ENCODE measurements at regions not wholly inside any gene's neighbourhood (a gene's known extent, or its start where the extent isn't known, plus 50 kb on each side); places are given as distances from the start of the nearest gene placed in this dataset.

DNA sequence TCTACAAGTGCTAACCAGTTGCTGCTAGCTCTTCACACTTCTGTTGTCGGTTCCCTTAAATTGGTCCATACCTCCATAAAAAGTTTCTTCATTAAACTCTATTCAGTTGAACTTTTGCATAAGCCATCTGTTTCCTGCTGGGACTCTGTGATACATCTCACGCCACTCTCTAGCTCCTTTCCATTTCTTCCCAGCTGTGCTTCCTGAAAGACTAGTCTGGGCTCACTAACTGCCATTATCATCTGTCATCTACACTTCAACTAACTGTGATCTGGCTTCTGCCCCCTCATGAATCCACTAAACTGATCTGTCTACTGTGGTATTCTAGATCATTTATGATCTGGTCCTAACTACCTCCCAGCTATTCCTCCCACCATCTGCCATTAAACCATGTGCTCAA, 78.3 kb downstream of the ELAPOR2 start:
- no peaks in the 10 kb centered on the region for H3K36me3 ChIP-seq (replicated peaks; ENCODE audit: insufficient read depth, low read depth)
- no peak overlapping the region for H3K4me2 ChIP-seq
- 92% methylated on average over 2 of the region's 2 CpGs for WGBS (ENCODE audit: low lambda C conversion rate, missing lambda C conversion rate)
- TF ChIP-seq, protein P1, sequence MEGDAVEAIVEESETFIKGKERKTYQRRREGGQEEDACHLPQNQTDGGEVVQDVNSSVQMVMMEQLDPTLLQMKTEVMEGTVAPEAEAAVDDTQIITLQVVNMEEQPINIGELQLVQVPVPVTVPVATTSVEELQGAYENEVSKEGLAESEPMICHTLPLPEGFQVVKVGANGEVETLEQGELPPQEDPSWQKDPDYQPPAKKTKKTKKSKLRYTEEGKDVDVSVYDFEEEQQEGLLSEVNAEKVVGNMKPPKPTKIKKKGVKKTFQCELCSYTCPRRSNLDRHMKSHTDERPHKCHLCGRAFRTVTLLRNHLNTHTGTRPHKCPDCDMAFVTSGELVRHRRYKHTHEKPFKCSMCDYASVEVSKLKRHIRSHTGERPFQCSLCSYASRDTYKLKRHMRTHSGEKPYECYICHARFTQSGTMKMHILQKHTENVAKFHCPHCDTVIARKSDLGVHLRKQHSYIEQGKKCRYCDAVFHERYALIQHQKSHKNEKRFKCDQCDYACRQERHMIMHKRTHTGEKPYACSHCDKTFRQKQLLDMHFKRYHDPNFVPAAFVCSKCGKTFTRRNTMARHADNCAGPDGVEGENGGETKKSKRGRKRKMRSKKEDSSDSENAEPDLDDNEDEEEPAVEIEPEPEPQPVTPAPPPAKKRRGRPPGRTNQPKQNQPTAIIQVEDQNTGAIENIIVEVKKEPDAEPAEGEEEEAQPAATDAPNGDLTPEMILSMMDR (IDR thresholded peaks at IDR 0.05; ENCODE audit: poor library complexity): no peak
- TF ChIP-seq EZH2 (IDR thresholded peaks at IDR 0.05; ENCODE audit: borderline replicate concordance) (no peak), EZH2phosphoT487 (IDR thresholded peaks at IDR 0.05; ENCODE audit: low read depth, severe bottlenecking, unreplicated experiment) (no peak)
- no peak overlapping the region for H2AFZ ChIP-seq
- H3K79me2 ChIP-seq: peaks cover 92% of the 10 kb centered on the region
- H3K9me3 ChIP-seq (ENCODE audit: low read depth): peaks cover 13% of the 10 kb centered on the region
- H4K20me1 ChIP-seq (ENCODE audit: insufficient read depth, poor library complexity, severe bottlenecking): peaks cover 19% of the 10 kb centered on the region
- no peaks in the 10 kb centered on the region for H3K9me2 ChIP-seq (replicated peaks; ENCODE audit: insufficient read depth)
- no peaks in the 10 kb centered on the region for H3K27me3 ChIP-seq
- H3K4me1 ChIP-seq (ENCODE audit: insufficient read depth): peaks cover 9% of the 10 kb centered on the region
- no peak overlapping the region for H3K27ac ChIP-seq
- DNase-seq (ENCODE audit: low spot score): no peak
- no peak overlapping the region for H3K4me3 ChIP-seq

DNA sequence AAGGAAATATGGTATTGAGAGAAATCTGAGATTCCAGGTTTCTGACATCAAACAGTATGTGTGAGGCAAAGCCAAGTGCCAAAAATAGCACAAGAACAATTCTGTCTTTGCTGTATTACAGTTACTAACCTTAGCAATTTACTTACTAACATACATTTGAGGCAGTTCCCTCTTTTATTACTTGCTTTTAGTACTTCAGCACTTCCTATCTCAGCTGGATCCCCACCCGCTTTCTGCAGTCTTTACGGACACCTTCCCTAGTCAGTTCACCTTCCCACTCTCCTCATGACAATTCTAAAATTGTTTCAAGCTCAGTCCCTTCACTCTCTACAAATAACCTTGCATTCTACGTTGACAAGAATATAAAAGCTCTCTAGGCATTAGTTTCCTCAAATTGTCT, 79.2 kb downstream of the ELAPOR2 start:
- H3K4me2 ChIP-seq: peak overlapping the region; percentile 1
- H3K79me2 ChIP-seq: peaks cover 93% of the 10 kb centered on the region
- no peak overlapping the region for H3K4me3 ChIP-seq
- no peak for DNase-seq (ENCODE audit: low spot score)
- H3K36me3 ChIP-seq (replicated peaks; ENCODE audit: insufficient read depth, low read depth): no peaks in the 10 kb centered on the region
- 74% methylated on average over 3 of the region's 3 CpGs for WGBS (ENCODE audit: low lambda C conversion rate, missing lambda C conversion rate)
- no peaks in the 10 kb centered on the region for H3K27me3 ChIP-seq
- H2AFZ ChIP-seq: no peak overlapping the region
- no peak overlapping the region for H3K27ac ChIP-seq
- peaks cover 9% of the 10 kb centered on the region for H3K4me1 ChIP-seq (ENCODE audit: insufficient read depth)
- no peaks in the 10 kb centered on the region for H3K9me2 ChIP-seq (replicated peaks; ENCODE audit: insufficient read depth)
- TF ChIP-seq EZH2phosphoT487 (IDR thresholded peaks at IDR 0.05; ENCODE audit: low read depth, severe bottlenecking, unreplicated experiment): no peak
- TF ChIP-seq, protein P1 (IDR thresholded peaks at IDR 0.05; ENCODE audit: poor library complexity): no peak
- TF ChIP-seq EZH2 (IDR thresholded peaks at IDR 0.05; ENCODE audit: borderline replicate concordance): no peak
- H3K9me3 ChIP-seq (ENCODE audit: low read depth): peaks cover 10% of the 10 kb centered on the region
- H4K20me1 ChIP-seq (ENCODE audit: insufficient read depth, poor library complexity, severe bottlenecking): peaks cover 19% of the 10 kb centered on the region

GRCh38 chr7:86978808-86979506, 80.5 kb downstream of the ELAPOR2 start:
- TF ChIP-seq EZH2 (IDR thresholded peaks at IDR 0.05; ENCODE audit: borderline replicate concordance) (no peak), EZH2phosphoT487 (IDR thresholded peaks at IDR 0.05; ENCODE audit: low read depth, severe bottlenecking, unreplicated experiment) (no peak)
- TF ChIP-seq, protein P1 (IDR thresholded peaks at IDR 0.05; ENCODE audit: poor library complexity): no peak
- Histone ChIP-seq H4K20me1 (ENCODE audit: insufficient read depth, poor library complexity, severe bottlenecking) (peaks cover 19% of the 10 kb centered on the region), H3K4me2 (peak overlapping the region; percentile 7), H3K9me3 (ENCODE audit: low read depth) (peaks cover 2% of the 10 kb centered on the region), H3K27ac (no peak overlapping the region), H3K4me1 (ENCODE audit: insufficient read depth) (peaks cover 9% of the 10 kb centered on the region), H3K36me3 (replicated peaks; ENCODE audit: insufficient read depth, low read depth) (no peaks in the 10 kb centered on the region), H3K27me3 (no peaks in the 10 kb centered on the region), H3K4me3 (no peak overlapping the region), H3K9me2 (replicated peaks; ENCODE audit: insufficient read depth) (no peaks in the 10 kb centered on the region), H3K79me2 (peaks cover 91% of the 10 kb centered on the region), H2AFZ (no peak overlapping the region)
- 58% methylated on average over 3 of the region's 3 CpGs for WGBS (ENCODE audit: low lambda C conversion rate, missing lambda C conversion rate)
- no peak for DNase-seq (ENCODE audit: low spot score)
